ENCODE measurements at regions not wholly inside any gene's neighbourhood (a gene's known extent, or its start where the extent isn't known, plus 50 kb on each side); places are given as distances from the start of the nearest gene placed in this dataset.

GRCh38 chr3:30553641-30554316, 52.6 kb upstream of the TGFBR2 start:
- no peak for DNase-seq (ENCODE audit: low read depth in 2 of 2)

GRCh38 chr3:30554317-30554690, 52.1 kb upstream of the TGFBR2 start:
- no peak for DNase-seq (ENCODE audit: low read depth in 2 of 2)

- DNase-seq (ENCODE audit: low read depth in 2 of 2): no peak
These were observed 50.4 kb upstream of the TGFBR2 start for GRCh38 chr3:30555968-30556367.
